H9 (cell line): ENCODE measurements at regions not wholly inside any gene's neighbourhood (a gene's known extent, or its start where the extent isn't known, plus 50 kb on each side); places are given as distances from the start of the nearest gene placed in this dataset.

Experiments
- DNase-seq: peaks from one replicate; pipeline ENCODE4 v3.0.0-alpha.2; 2017
- H2AFZ ChIP-seq: one replicate; pipeline ENCODE4 v1.6.1; 2013; ENCODE audit warnings: mild to moderate bottlenecking, low read length, control low read depth, moderate library complexity
- H2AK5ac ChIP-seq: 2 replicates; pipeline ENCODE4 v1.6.1; 2013; ENCODE audit warnings: low read length, control low read depth, mixed read lengths; ENCODE audit not compliant: insufficient read length
- H2BK120ac ChIP-seq: one replicate; pipeline ENCODE4 v1.6.1; 2013; ENCODE audit warnings: low read depth, mild to moderate bottlenecking, low read length, control low read depth, inconsistent platforms; ENCODE audit not compliant: poor library complexity, severe bottlenecking
- H2BK12ac ChIP-seq: 2 replicates; pipeline ENCODE4 v1.6.1; 2013; ENCODE audit warnings: low read length, control low read depth, mixed read lengths, low read depth; ENCODE audit not compliant: insufficient read length
- H2BK15ac ChIP-seq: 2 replicates; pipeline ENCODE4 v1.6.1; 2013; ENCODE audit warnings: low read depth, low read length, control low read depth
- H2BK20ac ChIP-seq: one replicate; pipeline ENCODE4 v1.6.1; 2013; ENCODE audit warnings: low read depth, mild to moderate bottlenecking, low read length, control low read depth, inconsistent platforms; ENCODE audit not compliant: poor library complexity, severe bottlenecking
- H2BK5ac ChIP-seq: 2 replicates; pipeline ENCODE4 v1.6.1; 2013; ENCODE audit warnings: low read length, control low read depth, mixed read lengths; ENCODE audit not compliant: insufficient read length
- H3K14ac ChIP-seq: 2 replicates; pipeline ENCODE4 v1.6.1; 2013; ENCODE audit warnings: low read length, control low read depth; ENCODE audit not compliant: insufficient read depth
- H3K18ac ChIP-seq: 2 replicates; pipeline ENCODE4 v1.6.1; 2013; ENCODE audit warnings: low read depth, mild to moderate bottlenecking, mixed read lengths, low read length, control low read depth; ENCODE audit not compliant: insufficient read length
- H3K23ac ChIP-seq: 2 replicates; pipeline ENCODE4 v1.6.1; 2013; ENCODE audit warnings: low read length, control low read depth, mixed read lengths, low read depth; ENCODE audit not compliant: insufficient read length
- H3K23me2 ChIP-seq: 2 replicates; pipeline ENCODE4 v1.6.1; 2013; ENCODE audit warnings: low read depth, mild to moderate bottlenecking, mixed read lengths, low read length, control low read depth; ENCODE audit not compliant: insufficient read length, poor library complexity, severe bottlenecking
- H3K27ac ChIP-seq: 2 replicates; pipeline ENCODE4 v1.5.1; 2013; ENCODE audit warnings: low read length, control low read depth, mixed read lengths, low read depth; ENCODE audit not compliant: insufficient read length
- H3K27me3 ChIP-seq: 2 replicates; pipeline ENCODE4 v1.6.1; 2013; ENCODE audit warnings: low read length, control low read depth, inconsistent platforms; ENCODE audit not compliant: insufficient read depth
- H3K4ac ChIP-seq: 2 replicates; pipeline ENCODE4 v1.6.1; 2013; ENCODE audit warnings: low read depth, mild to moderate bottlenecking, control low read depth, inconsistent platforms, low read length, moderate library complexity
- H3K4me1 ChIP-seq: 2 replicates; pipeline ENCODE4 v1.6.1; 2013; ENCODE audit warnings: low read length, control low read depth, inconsistent platforms; ENCODE audit not compliant: insufficient read depth
- H3K4me2 ChIP-seq: 2 replicates; pipeline ENCODE4 v1.6.1; 2013; ENCODE audit warnings: low read length, control low read depth, mixed read lengths; ENCODE audit not compliant: insufficient read length, insufficient read depth
- H3K56ac ChIP-seq: 2 replicates; pipeline ENCODE4 v1.6.1; 2013; ENCODE audit warnings: low read depth, mild to moderate bottlenecking, mixed read lengths, low read length, control low read depth; ENCODE audit not compliant: insufficient read length
- H3K79me1 ChIP-seq: 2 replicates; pipeline ENCODE4 v1.6.1; 2013; ENCODE audit warnings: low read depth, mild to moderate bottlenecking, moderate library complexity, low read length, control low read depth, inconsistent platforms; ENCODE audit not compliant: insufficient read depth, poor library complexity, severe bottlenecking
- H3K79me2 ChIP-seq: 2 replicates; pipeline ENCODE4 v1.6.1; 2013; ENCODE audit warnings: low read length, control low read depth, inconsistent platforms; ENCODE audit not compliant: insufficient read depth
- H3K9ac ChIP-seq: 2 replicates; pipeline ENCODE4 v1.6.1; 2013; ENCODE audit warnings: low read length, control low read depth, mixed read lengths; ENCODE audit not compliant: insufficient read length; ENCODE audit errors: extremely low read depth
- H3K9me3 ChIP-seq: one replicate; pipeline ENCODE4 v1.6.1; 2013; ENCODE audit warnings: low read depth, low read length, inconsistent platforms; ENCODE audit not compliant: control insufficient read depth
- H3T11ph ChIP-seq: one replicate; pipeline ENCODE4 v1.6.1; 2013; ENCODE audit warnings: mild to moderate bottlenecking, low read length, control low read depth, inconsistent platforms
- H4K20me1 ChIP-seq: one replicate; pipeline ENCODE4 v1.6.1; 2013; ENCODE audit not compliant: control insufficient read depth, insufficient read length, insufficient read depth
- H4K5ac ChIP-seq: 2 replicates; pipeline ENCODE4 v1.6.1; 2013; ENCODE audit warnings: low read depth, mild to moderate bottlenecking, mixed read lengths, low read length, control low read depth; ENCODE audit not compliant: insufficient read length
- H4K8ac ChIP-seq: replicated peaks from 2 replicates; pipeline ENCODE4 v1.6.1; 2013; ENCODE audit warnings: low read length, control low read depth, mixed read lengths, low read depth; ENCODE audit not compliant: insufficient read length
- H4K91ac ChIP-seq: 2 replicates; pipeline ENCODE4 v1.6.1; 2013; ENCODE audit warnings: low read depth, mild to moderate bottlenecking, moderate library complexity, mixed read lengths, low read length, control low read depth; ENCODE audit not compliant: insufficient read length
- H3K27ac Mint-ChIP-seq, 3 experiments: 2 replicates in 2 of 3; 3 replicates in 1 of 3; pipeline ENCODE4 v1.8.0; 2020 to 2021; ENCODE audit warnings: mixed read lengths in 3 of 3, mild to moderate bottlenecking in 1 of 3, moderate library complexity in 1 of 3
- H3K27me3 Mint-ChIP-seq: 2 replicates; pipeline ENCODE4 v1.8.0; 2021; ENCODE audit warnings: low read depth, mild to moderate bottlenecking, moderate library complexity, mixed read lengths
- H3K36me3 Mint-ChIP-seq, 3 experiments: 2 replicates in 2 of 3; 3 replicates in 1 of 3; pipeline ENCODE4 v1.8.0; 2020 to 2021; ENCODE audit warnings: low read depth in 3 of 3, mixed read lengths in 3 of 3; ENCODE audit not compliant: insufficient read depth in 1 of 3
- H3K4me1 Mint-ChIP-seq, 2 experiments: 2 replicates each; pipeline ENCODE4 v1.8.0; 2020; ENCODE audit warnings: mixed read lengths in 2 of 2
- H3K4me3 Mint-ChIP-seq, 2 experiments: 2 replicates in 1 of 2; 3 replicates in 1 of 2; pipeline ENCODE4 v1.8.0; 2020 to 2021; ENCODE audit warnings: mild to moderate bottlenecking in 2 of 2, mixed read lengths in 2 of 2, moderate library complexity in 1 of 2
- H3K9me3 Mint-ChIP-seq, 2 experiments: 2 replicates in 1 of 2; 3 replicates in 1 of 2; pipeline ENCODE4 v1.8.0; 2020; ENCODE audit warnings: mild to moderate bottlenecking in 2 of 2, mixed read lengths in 2 of 2, moderate library complexity in 1 of 2
- WGBS: extraction: QIAGEN DNeasy Blood & Tissue Kit; methylation state at CpG from one replicate; pipeline ENCODE4 v1.1.7; 2013; ENCODE audit warnings: missing lambda C conversion rate, low lambda C conversion rate, mixed read lengths; ENCODE audit not compliant: insufficient read length; ENCODE audit errors: extremely low coverage; 5-methylcytosine and 5-hydroxymethylcytosine counted together
- TF ChIP-seq, protein P1 (sequence below): fragments of 200-600 bp; sonication (generic); conservative IDR thresholded peaks from 3 replicates; pipeline ENCODE4 v1.8.0; 2021; ENCODE audit warnings: antibody characterized with exemption, mild to moderate bottlenecking

DNA sequence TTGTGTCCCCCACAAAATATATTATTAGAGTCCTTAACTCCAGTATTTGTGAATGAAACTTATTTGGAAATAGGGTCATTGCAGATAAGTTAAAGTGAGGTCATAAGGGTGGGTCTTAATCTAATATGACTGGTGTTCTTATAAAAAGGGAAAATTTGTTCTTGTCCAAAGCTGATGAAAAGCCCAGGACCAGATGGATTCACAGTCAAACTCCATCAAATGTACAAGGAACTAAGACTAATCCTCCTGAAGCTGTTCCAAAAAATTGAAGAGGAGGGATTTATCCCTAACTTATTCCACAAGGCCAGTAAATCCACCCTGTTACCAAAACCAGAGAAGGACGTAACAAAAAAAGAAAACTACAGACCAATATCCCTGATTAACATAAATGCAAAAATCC, 56.4 kb upstream of the SLIT3 start:
- Mint-ChIP-seq H3K36me3 (no peaks in the 10 kb centered on the region), H3K9me3 (no peaks in the 10 kb centered on the region), H3K4me1 (no peaks in the 10 kb centered on the region; a peak in 1 of 4 replicates), H3K27ac (no peak overlapping the region; a peak in 1 of 7 replicates), H3K27me3 (peaks cover 2% of the 10 kb centered on the region; the same call in 1 of the 2 replicates), H3K4me3 (no peak overlapping the region)
- Histone ChIP-seq H2BK5ac (no peak overlapping the region), H2BK15ac (no peak overlapping the region), H2BK120ac (no peak overlapping the region), H3K79me2 (no peaks in the 10 kb centered on the region), H3K4ac (no peak overlapping the region), H4K8ac (no peak overlapping the region), H3K9me3 (no peaks in the 10 kb centered on the region), H2AFZ (no peak overlapping the region), H3K56ac (no peak overlapping the region), H3K18ac (no peak overlapping the region), H3K4me2 (no peak overlapping the region), H3K79me1 (no peaks in the 10 kb centered on the region), H2BK20ac (no peak overlapping the region), H3K27ac (no peak overlapping the region), H4K20me1 (no peaks in the 10 kb centered on the region), H3K14ac (no peak overlapping the region), H3K4me1 (no peaks in the 10 kb centered on the region), H4K5ac (no peak overlapping the region), H2BK12ac (no peak overlapping the region), H3K23ac (no peak overlapping the region), H3K9ac (no peak overlapping the region), H3K23me2 (no peaks in the 10 kb centered on the region), H2AK5ac (no peak overlapping the region), H3K27me3 (no peaks in the 10 kb centered on the region), H4K91ac (no peak overlapping the region), H3T11ph (no peak overlapping the region)
- WGBS, result no CpG with 5 or more reads among the region's 1 CpG
- TF ChIP-seq, protein P1, sequence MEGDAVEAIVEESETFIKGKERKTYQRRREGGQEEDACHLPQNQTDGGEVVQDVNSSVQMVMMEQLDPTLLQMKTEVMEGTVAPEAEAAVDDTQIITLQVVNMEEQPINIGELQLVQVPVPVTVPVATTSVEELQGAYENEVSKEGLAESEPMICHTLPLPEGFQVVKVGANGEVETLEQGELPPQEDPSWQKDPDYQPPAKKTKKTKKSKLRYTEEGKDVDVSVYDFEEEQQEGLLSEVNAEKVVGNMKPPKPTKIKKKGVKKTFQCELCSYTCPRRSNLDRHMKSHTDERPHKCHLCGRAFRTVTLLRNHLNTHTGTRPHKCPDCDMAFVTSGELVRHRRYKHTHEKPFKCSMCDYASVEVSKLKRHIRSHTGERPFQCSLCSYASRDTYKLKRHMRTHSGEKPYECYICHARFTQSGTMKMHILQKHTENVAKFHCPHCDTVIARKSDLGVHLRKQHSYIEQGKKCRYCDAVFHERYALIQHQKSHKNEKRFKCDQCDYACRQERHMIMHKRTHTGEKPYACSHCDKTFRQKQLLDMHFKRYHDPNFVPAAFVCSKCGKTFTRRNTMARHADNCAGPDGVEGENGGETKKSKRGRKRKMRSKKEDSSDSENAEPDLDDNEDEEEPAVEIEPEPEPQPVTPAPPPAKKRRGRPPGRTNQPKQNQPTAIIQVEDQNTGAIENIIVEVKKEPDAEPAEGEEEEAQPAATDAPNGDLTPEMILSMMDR, result no peak
- DNase-seq, result no peak
